ENCODE measurements at regions not wholly inside any gene's neighbourhood (a gene's known extent, or its start where the extent isn't known, plus 50 kb on each side); places are given as distances from the start of the nearest gene placed in this dataset.

DNA sequence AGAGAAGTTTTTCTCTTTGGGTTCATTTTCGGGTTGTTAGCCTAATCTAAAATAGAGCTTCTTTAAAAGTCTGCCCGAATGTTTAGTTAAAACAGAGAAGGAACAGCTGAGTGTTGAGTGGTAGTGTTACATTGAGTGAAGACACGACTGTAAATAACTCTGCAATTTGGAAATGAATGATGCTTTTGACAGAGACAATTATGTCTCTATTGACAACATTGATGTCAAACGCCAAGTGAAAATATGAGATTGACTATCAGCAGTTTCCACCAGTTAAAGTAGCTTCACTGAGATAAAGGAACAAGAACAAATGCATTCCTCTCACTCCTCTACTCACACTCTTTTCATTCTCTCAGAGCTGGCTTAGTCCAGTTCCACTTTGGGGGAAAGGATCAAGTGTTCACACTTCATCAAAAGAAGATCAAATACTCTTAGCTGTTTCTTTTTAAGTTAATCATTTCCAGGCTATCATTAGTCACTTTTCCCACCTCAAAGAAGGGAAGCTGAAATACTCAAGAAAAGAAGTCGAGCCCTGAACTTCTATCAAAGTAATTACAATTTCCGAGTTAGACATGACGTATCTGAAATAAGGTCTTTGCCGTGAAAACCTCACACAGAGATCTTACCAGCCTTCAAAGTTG lies 399.1 kb upstream of the DPH6 start:
- TF ChIP-seq, protein P1, sequence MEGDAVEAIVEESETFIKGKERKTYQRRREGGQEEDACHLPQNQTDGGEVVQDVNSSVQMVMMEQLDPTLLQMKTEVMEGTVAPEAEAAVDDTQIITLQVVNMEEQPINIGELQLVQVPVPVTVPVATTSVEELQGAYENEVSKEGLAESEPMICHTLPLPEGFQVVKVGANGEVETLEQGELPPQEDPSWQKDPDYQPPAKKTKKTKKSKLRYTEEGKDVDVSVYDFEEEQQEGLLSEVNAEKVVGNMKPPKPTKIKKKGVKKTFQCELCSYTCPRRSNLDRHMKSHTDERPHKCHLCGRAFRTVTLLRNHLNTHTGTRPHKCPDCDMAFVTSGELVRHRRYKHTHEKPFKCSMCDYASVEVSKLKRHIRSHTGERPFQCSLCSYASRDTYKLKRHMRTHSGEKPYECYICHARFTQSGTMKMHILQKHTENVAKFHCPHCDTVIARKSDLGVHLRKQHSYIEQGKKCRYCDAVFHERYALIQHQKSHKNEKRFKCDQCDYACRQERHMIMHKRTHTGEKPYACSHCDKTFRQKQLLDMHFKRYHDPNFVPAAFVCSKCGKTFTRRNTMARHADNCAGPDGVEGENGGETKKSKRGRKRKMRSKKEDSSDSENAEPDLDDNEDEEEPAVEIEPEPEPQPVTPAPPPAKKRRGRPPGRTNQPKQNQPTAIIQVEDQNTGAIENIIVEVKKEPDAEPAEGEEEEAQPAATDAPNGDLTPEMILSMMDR (IDR thresholded peaks at IDR 0.05; ENCODE audit: low read depth, low read length): no peak
- H3K4me3 ChIP-seq (ENCODE audit: low read depth, low read length): no peak overlapping the region
- no peaks in the 10 kb centered on the region for H3K36me3 ChIP-seq
- H3K4me1 ChIP-seq: no peaks in the 10 kb centered on the region
- H3K9me3 ChIP-seq: no peaks in the 10 kb centered on the region
- H3K27me3 ChIP-seq: no peaks in the 10 kb centered on the region
- DNase-seq: no peak

- DNase-seq: no peak
- Histone ChIP-seq H3K4me1 (peaks cover 28% of the 10 kb centered on the region), H3K27me3 (no peaks in the 10 kb centered on the region), H3K9me3 (no peaks in the 10 kb centered on the region), H3K4me3 (ENCODE audit: low read depth, low read length) (no peak overlapping the region), H3K36me3 (no peaks in the 10 kb centered on the region)
- TF ChIP-seq, protein P1 (IDR thresholded peaks at IDR 0.05; ENCODE audit: low read depth, low read length): no peak
Measured at GRCh38 chr15:35953424-35953823, 407.5 kb upstream of the DPH6 start.

- no peaks in the 10 kb centered on the region for H3K9me3 ChIP-seq
- TF ChIP-seq, protein P1 (IDR thresholded peaks at IDR 0.05; ENCODE audit: low read depth, low read length): no peak
- H3K27me3 ChIP-seq: no peaks in the 10 kb centered on the region
- no peak overlapping the region for H3K4me3 ChIP-seq (ENCODE audit: low read depth, low read length)
- DNase-seq: no peak
- H3K4me1 ChIP-seq: peaks cover 29% of the 10 kb centered on the region
- H3K36me3 ChIP-seq: no peaks in the 10 kb centered on the region
Measured at GRCh38 chr15:35956056-35956455, 410.1 kb upstream of the DPH6 start.

DNA sequence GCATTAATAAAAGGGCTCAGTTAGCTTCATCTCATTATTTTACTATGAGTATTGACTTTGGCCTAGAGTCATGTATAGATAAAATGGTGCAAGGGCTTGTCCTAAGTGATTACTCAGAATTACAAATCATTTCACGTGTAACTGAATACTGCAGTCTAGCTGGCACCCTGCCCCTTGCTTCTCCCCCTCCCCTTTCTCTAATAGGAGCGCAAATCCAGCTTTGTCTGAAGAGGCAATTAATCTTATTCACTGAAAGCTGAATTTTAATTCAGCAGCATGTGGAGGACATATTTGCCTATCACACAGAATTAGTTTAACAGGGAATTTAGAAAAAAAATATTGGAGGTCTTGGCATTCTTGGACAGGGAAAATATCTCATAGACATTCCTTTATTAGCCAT lies 412.1 kb upstream of the DPH6 start:
- no peak overlapping the region for H3K4me3 ChIP-seq (ENCODE audit: low read depth, low read length)
- no peaks in the 10 kb centered on the region for H3K9me3 ChIP-seq
- TF ChIP-seq, protein P1 (IDR thresholded peaks at IDR 0.05; ENCODE audit: low read depth, low read length): no peak
- no peaks in the 10 kb centered on the region for H3K36me3 ChIP-seq
- peak; percentile 47 for DNase-seq
- H3K27me3 ChIP-seq: no peaks in the 10 kb centered on the region
- peaks cover 27% of the 10 kb centered on the region for H3K4me1 ChIP-seq

DNA sequence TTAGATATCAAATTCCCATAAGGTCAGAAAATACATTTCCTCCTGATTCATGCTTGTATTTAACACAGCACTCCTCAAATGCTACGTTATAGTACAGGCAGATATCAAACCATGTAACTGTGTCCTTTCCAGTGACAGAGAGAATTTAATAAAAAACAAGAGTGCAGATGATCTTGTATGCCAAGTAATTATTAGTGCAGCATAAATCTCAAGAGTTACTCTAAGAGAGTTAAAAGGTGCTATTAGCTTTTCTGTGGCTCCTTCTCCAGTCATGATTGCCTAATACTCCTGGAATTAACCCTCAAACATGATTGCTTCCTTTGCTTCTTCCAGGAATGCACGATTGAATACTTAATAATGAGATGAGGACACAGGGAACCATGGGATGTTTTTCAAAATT lies 413.0 kb upstream of the DPH6 start:
- Histone ChIP-seq H3K36me3 (no peaks in the 10 kb centered on the region), H3K27me3 (no peaks in the 10 kb centered on the region), H3K4me3 (ENCODE audit: low read depth, low read length) (no peak overlapping the region), H3K9me3 (no peaks in the 10 kb centered on the region), H3K4me1 (peaks cover 27% of the 10 kb centered on the region)
- DNase-seq: no peak
- TF ChIP-seq, protein P1 (IDR thresholded peaks at IDR 0.05; ENCODE audit: low read depth, low read length): no peak

- TF ChIP-seq, protein P1 (IDR thresholded peaks at IDR 0.05; ENCODE audit: low read depth, low read length): no peak
- H3K27me3 ChIP-seq: no peaks in the 10 kb centered on the region
- DNase-seq: no peak
- H3K9me3 ChIP-seq: no peaks in the 10 kb centered on the region
- no peaks in the 10 kb centered on the region for H3K36me3 ChIP-seq
- H3K4me3 ChIP-seq (ENCODE audit: low read depth, low read length): no peak overlapping the region
- H3K4me1 ChIP-seq: peaks cover 13% of the 10 kb centered on the region; the same call in 1 of the 2 replicates
Measured at GRCh38 chr15:35963326-35963725, 417.4 kb upstream of the DPH6 start.

Measured in BE2C (cell line).